Heart left ventricle (tissue), 16 donors: ENCODE measurements at regions not wholly inside any gene's neighbourhood (a gene's known extent, or its start where the extent isn't known, plus 50 kb on each side); places are given as distances from the start of the nearest gene placed in this dataset.

Experiments used
- ATAC-seq, 4 donors: fragments of 200-7000 bp; cut with Tn5 transposase; one replicate each; pipeline ENCODE4 v1.9.1; 2020 to 2022; ENCODE audit warnings: moderate library complexity in 4 of 4, mild to moderate bottlenecking in 3 of 4, moderate number of reproducible peaks in 1 of 4
- DNase-seq, 5 donors: peaks; one replicate each; pipeline ENCODE4 v3.0.0-alpha.2; 2020
- H3K27ac ChIP-seq, 12 donors: fragments of 200-600 bp; sonication (generic) in 4 of 12; one replicate each; pipeline versions ENCODE4 v1.5.0 to v1.8.0; 2016 to 2022; ENCODE audit warnings: mild to moderate bottlenecking in 2 of 12
- H3K27me3 ChIP-seq, 9 donors: fragments of 200-600 bp; sonication (generic) in 2 of 9; one replicate each; pipeline versions ENCODE4 v1.5.1 to v1.8.0; 2016 to 2022; ENCODE audit warnings: mild to moderate bottlenecking in 3 of 9
- H3K36me3 ChIP-seq, 9 donors: fragments of 200-600 bp; sonication (generic) in 2 of 9; one replicate each; pipeline versions ENCODE4 v1.5.0 to v1.8.0; 2018 to 2022; ENCODE audit warnings: mild to moderate bottlenecking in 2 of 9
- H3K4me1 ChIP-seq, 12 donors: fragments of 200-600 bp; sonication (generic) in 4 of 12; one replicate each; pipeline versions ENCODE4 v1.5.0 to v1.8.0; 2016 to 2022; ENCODE audit warnings: mild to moderate bottlenecking in 3 of 12
- H3K4me3 ChIP-seq, 12 donors: fragments of 200-600 bp; sonication (generic) in 4 of 12; one replicate each; pipeline versions ENCODE4 v1.5.0 to v1.8.0; 2017 to 2022; ENCODE audit warnings: mild to moderate bottlenecking in 9 of 12, moderate library complexity in 4 of 12
- H3K9me3 ChIP-seq, 12 donors: fragments of 200-600 bp; sonication (generic) in 4 of 12; one replicate each; pipeline versions ENCODE4 v1.5.0 to v1.8.0; 2016 to 2022; ENCODE audit warnings: mild to moderate bottlenecking in 1 of 12
- POLR2A ChIP-seq, 2 donors: fragments of 450-650 bp; IDR thresholded peaks; one replicate each; pipeline ENCODE4 v1.6.1; 2017; ENCODE audit warnings: antibody characterized with exemption in 2 of 2, mild to moderate bottlenecking in 2 of 2, moderate library complexity in 2 of 2
- WGBS, 4 donors: extraction: QIAGEN DNeasy Blood & Tissue Kit in 2 of 4; methylation state at CpG; one replicate each; pipeline versions ENCODE4 v1.1.5 to v1.1.7; 2013 to 2018; 5-methylcytosine and 5-hydroxymethylcytosine counted together
- intact Hi-C, 10 donors: fragments of 100-400 bp; cut with DNase I; formaldehyde crosslinking; loops; one replicate each; pipeline versions ENCODE4 v1.11.1 to v1.14.2; 2022
- TF ChIP-seq, protein P1 (sequence below), 12 donors: fragments of 200-600 bp; sonication (generic) in 4 of 12; IDR thresholded peaks; one replicate each; pipeline versions ENCODE4 v1.5.0 to v1.8.0; 2018 to 2022; ENCODE audit warnings: antibody characterized with exemption in 12 of 12, mild to moderate bottlenecking in 5 of 12
- donor health status: ischemic (EF 13 %, LVEDD 7.1; RV severe dilation, severe dysfunction).
- donor health status: healthy with polysubstance abuse.
- donor health status: DM: no; HTN: yes; CAD: no.
- donor health status: DM: no; HTN: no; CAD: no.
- donor health status: ischemic (EF 25% LVEDD 6.9; RV normal size, moderate dysfunction).
- donor health status: ischemic (EF 25% LVEDD 5.7; RV mildly dilated, moderate dysfunction).
- donor health status: healthy.
- donor health status: DM: yes; HTN: yes; CAD: no.
- donor health status: ischemic (EF 35%, LVEDD 5.7; RV mildly dilated, moderate dysfunction).
- donor health status: nonischemic (EF 11% LVEDD 7.7; RV severe dilation, severe dysfunction).
- donor health status: DM: yes; HTN: yes; CAD: no.
- donor health status: PGD.
- donor health status: ischemic (EF 29% LVEDD 5.4; RV normal size, mild dysfunction).
- donor health status: nonischemic (EF 23%, LVEDD 6.1; RV moderate dilation, normal function).

DNA sequence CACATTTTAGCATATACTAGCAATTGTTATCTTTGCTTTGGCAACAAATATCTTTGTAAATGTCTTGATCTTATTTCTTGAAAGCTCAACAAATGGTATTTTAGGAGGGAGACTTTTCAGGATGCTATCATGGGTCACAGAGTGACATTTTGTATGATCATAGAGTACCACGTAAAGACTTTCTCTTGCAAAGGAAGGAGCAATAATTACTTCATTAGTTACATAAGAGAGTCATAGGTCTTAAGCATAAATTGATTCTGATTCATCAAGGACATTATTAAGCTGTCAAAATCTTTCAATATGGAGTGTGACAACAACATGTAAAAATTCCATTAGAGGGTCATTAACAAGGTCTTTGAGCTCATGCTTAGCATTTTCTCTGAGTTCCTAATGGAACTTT lies 339.6 kb downstream of the NUP35 start:
- Histone ChIP-seq H3K27ac (no peak overlapping the region), H3K36me3 (no peaks in the 10 kb centered on the region), H3K9me3 (peaks cover 0 to 5% (median 0%) of the 10 kb centered on the region in 12 donors), H3K27me3 (no peaks in the 10 kb centered on the region), H3K4me1 (no peaks in the 10 kb centered on the region), H3K4me3 (no peak overlapping the region)
- TF ChIP-seq, protein P1, sequence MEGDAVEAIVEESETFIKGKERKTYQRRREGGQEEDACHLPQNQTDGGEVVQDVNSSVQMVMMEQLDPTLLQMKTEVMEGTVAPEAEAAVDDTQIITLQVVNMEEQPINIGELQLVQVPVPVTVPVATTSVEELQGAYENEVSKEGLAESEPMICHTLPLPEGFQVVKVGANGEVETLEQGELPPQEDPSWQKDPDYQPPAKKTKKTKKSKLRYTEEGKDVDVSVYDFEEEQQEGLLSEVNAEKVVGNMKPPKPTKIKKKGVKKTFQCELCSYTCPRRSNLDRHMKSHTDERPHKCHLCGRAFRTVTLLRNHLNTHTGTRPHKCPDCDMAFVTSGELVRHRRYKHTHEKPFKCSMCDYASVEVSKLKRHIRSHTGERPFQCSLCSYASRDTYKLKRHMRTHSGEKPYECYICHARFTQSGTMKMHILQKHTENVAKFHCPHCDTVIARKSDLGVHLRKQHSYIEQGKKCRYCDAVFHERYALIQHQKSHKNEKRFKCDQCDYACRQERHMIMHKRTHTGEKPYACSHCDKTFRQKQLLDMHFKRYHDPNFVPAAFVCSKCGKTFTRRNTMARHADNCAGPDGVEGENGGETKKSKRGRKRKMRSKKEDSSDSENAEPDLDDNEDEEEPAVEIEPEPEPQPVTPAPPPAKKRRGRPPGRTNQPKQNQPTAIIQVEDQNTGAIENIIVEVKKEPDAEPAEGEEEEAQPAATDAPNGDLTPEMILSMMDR (IDR thresholded peaks at IDR 0.05) = no peak
- no peak for TF ChIP-seq POLR2A (IDR thresholded peaks at IDR 0.05)
- intact Hi-C loops = no loop called here
- ATAC-seq (no peak), DNase-seq (no peak)
- 78 to 94% (median 84%) methylated on average over 1 of the region's 1 CpG for WGBS, 4 donors

DNA sequence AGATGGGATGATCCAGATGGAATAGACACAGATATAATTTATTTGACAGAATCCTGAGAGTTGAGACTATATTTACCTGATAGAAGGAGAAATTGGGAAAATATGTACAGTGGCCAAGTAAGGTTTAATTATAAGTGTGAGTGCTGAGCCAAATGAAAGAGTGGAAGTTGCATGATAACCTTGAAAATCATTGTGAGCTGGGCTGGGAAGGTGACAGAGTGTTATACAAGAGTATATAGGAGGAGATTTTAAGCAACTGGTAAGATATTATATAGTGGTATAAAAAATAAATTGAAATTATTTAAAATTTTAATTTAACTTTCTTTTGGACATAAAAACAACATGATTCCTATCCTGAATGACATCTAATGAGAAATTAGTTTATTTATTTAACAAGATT lies 340.8 kb downstream of the NUP35 start:
- TF ChIP-seq POLR2A (IDR thresholded peaks at IDR 0.05) = no peak
- TF ChIP-seq, protein P1 (IDR thresholded peaks at IDR 0.05) = no peak
- H3K27ac ChIP-seq = no peak overlapping the region
- ATAC-seq = no peak
- H3K9me3 ChIP-seq = peaks cover 0 to 14% (median 0%) of the 10 kb centered on the region in 12 donors
- intact Hi-C loops = no loop called here
- H3K4me1 ChIP-seq = no peaks in the 10 kb centered on the region
- no peaks in the 10 kb centered on the region for H3K27me3 ChIP-seq
- no peak for DNase-seq
- H3K4me3 ChIP-seq = no peak overlapping the region
- H3K36me3 ChIP-seq = no peaks in the 10 kb centered on the region

- H3K9me3 ChIP-seq = peaks cover 0 to 7% (median 0%) of the 10 kb centered on the region in 12 donors
- no peaks in the 10 kb centered on the region for H3K36me3 ChIP-seq
- H3K4me3 ChIP-seq = no peak overlapping the region
- no peaks in the 10 kb centered on the region for H3K4me1 ChIP-seq
- WGBS, 4 donors = 71 to 79% (median 76%) methylated on average over 10 of the region's 10 CpGs
- ATAC-seq (no peak), DNase-seq (no peak)
- no peak overlapping the region for H3K27ac ChIP-seq
- intact Hi-C loops = no loop called here
- no peaks in the 10 kb centered on the region for H3K27me3 ChIP-seq
- TF ChIP-seq, protein P1 (IDR thresholded peaks at IDR 0.05) = no peak
- no peak for TF ChIP-seq POLR2A (IDR thresholded peaks at IDR 0.05)
Measured at GRCh38 chr2:183474912-183475695, 350.9 kb downstream of the NUP35 start.

DNA sequence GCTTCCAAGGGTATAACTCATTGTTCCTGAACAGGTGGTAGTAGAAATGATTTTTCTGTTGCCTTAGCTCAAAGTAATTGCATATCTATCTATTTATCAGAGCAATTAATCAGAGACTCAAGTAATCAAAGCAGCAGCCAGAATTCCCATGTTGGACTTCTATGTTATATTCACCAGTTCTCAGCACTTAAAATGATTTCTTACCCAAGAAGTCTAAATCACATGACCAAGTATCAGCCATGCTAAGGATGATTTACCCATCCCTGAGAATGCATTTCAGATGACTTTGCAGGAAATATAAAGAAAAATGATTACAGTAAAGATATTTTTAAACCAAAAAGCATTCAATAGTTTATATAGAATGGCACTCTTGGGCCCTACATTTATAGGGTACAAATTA lies 352.2 kb downstream of the NUP35 start:
- peaks cover 0 to 10% (median 0%) of the 10 kb centered on the region in 12 donors for H3K9me3 ChIP-seq
- no peaks in the 10 kb centered on the region for H3K27me3 ChIP-seq
- H3K4me3 ChIP-seq = no peak overlapping the region
- ATAC-seq (no peak), DNase-seq (no peak)
- no peaks in the 10 kb centered on the region for H3K4me1 ChIP-seq
- intact Hi-C loops = no loop called here
- no peak overlapping the region for H3K27ac ChIP-seq
- TF ChIP-seq, protein P1 (IDR thresholded peaks at IDR 0.05) = no peak
- no peak for TF ChIP-seq POLR2A (IDR thresholded peaks at IDR 0.05)
- H3K36me3 ChIP-seq = no peaks in the 10 kb centered on the region
